GM19351 (cell line): ENCODE measurements at regions not wholly inside any gene's neighbourhood (a gene's known extent, or its start where the extent isn't known, plus 50 kb on each side); places are given as distances from the start of the nearest gene placed in this dataset.
"Not testable (repeated sequence)": the region's sequence is repeated elsewhere in the genome, so short reads cannot be mapped to it uniquely, and the experiment has no call there.

ENCODE experiments used
- ATAC-seq: cut with Tn5 transposase; IDR thresholded peaks from one replicate; pipeline ENCODE4 v1.9.1; 2021; ENCODE audit warnings: mild to moderate bottlenecking, moderate library complexity; ENCODE audit not compliant: unreplicated experiment

DNA sequence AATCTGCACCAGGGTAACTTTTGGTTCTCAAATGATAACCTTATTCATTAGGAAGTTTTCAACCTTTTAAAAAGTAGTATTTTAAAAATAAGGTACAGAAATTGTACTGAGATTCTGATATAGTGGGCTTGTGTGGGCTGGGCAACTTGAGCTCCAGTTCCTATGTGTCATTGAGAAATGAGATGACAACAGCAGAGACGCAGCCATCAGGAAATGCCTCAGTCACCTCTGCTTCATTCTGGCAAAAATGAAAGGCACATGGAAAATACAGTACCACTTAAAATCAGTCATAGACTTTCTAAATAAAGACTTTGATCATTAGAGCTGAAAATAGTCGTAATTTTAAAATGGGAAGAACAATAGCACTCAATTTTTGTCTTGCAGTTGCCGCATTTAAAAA, 480.2 kb downstream of the PLK2 start:
- no peak for ATAC-seq

DNA sequence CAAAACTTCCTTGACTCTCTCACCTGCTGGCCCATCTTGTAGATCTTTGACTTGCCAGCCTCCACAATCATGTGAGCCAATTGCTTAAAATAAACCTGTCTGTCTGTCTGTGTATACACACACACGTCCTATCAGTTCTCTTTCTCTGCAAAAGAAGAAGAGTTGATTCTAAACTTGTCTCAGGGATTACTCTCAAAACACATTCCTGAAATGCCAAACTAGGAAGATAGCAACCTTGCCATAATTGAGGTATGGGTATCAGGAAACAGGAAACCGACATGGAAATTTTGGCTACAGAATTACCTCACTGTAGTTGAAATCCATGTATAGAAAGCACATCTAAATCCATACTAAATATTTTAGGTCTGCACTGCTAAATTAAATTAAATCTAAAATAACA, 483.4 kb downstream of the PLK2 start:
- ATAC-seq: no peak

DNA sequence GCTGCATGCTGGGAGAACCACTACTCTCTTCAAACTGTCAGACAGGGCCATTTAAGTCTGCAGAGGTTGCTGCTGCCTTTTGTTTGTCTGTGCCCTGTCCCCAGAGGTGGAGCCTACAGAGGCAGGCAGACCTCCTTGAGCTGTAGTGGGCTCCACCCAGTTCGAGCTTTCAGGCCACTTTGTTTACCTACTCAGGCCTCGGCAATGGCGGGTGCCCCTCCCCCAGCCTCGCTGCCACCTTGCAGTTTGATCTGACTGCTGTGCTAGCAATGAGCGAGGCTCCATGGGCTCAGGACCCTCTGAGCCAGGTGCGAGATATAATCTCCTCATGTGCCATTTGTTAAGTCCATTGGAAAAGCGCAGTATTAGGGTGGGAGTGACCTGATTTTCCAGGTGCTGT, 487.8 kb downstream of the PLK2 start:
- ATAC-seq: not testable (repeated sequence)

DNA sequence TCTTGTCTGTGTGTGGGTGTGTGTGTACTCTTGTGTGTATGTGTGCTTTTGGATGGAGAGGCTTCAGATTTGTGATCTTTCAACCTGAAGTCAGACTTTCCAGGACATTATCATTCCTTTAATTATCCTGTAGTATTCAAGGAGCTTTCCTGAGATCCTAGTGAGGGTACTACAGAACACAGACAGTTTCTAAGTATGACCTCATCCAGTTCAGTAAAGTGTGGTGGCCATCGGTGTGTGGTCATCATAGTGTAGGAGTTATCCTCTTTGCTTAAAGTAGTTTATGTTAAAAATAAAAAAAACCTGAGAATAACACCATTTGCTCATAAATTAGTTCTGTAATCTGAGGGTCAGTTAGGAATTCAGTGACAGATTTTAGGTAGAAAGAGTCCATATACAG, 478.0 kb upstream of the ACTBL2 start:
- no peak for ATAC-seq

DNA sequence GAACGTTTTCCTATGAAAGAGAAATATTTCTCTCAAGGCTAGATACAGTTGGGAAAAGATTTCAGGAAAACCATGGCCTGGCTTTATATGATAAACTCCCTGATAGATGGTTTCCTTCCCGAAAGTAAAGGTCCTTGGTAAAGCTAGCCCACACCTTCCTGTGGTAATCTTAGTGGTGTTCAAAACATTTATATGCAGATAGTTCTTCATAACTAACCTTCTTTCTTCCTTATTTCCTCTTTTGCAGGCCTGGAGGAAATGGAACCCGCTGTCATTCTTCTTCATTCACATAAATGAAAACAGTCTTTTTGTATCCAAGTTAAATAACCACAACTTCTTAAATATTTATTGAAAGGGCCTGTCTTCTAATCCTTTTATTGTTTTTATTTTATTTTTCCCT, 474.0 kb upstream of the ACTBL2 start:
- ATAC-seq: no peak

DNA sequence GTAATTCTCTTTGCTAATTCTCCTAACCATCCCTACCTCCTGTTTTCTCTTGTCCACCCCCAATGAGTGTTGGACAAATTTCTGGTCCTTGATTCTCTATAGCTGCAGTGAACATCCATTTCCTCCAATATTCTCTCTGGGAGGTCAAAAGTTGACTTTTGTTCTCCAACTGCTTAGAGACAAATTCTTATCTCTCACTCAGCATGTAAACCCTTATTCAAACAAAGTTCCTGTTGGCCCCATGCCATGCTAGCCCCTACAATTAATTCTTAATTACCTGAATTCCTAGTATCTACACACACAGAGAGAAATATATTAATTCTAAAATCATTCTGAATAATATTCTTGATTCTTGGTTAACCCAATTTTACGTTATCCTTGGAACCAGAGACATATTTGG, 472.9 kb upstream of the ACTBL2 start:
- ATAC-seq: no peak

DNA sequence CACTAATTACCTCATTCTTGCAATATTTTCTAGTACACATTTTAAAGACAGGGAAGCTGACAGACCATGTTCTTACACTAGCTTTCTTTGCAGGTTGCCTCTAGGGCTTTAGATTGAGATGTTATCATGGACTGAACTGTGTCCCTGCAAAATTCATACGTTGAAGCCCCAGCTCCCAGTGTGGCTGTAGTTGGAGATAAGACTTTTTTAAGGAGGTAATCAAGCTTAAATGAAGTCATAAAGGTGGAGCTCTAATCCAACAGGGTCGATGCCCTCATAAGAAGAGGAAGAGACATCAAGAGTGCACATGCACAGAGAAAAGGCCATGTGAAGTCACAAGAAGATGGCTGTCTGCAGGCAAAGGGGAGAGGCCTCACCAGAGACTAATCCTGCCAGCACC, 471.2 kb upstream of the ACTBL2 start:
- no peak for ATAC-seq

DNA sequence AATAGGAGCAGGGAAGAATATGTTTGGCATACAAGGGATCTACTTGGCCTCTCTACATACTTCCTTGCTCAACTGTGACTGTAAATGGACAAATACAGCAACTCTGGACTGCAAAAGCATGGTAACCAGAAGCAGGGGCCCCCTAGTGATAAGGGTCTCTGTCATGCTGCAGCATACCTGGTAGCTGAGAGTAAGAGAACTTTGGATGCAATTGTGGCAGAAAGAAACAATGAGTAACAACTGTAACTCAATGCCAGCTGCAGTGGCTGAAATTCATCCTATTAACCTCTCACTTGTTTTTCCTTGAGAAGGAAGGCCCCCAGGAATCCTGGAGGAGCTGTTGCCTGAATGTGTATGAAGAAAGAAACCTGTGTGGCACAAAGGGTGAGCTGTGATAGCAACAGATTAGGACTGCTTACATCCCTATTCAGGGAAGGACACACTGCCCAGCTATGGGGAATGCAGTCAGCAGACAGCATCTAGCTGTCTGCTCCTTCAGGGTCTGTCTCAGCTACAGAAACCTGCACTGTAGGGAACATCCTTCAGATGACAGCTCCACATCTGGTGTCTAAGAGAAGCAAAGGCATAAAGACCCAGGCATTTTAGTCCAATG, 468.1 kb upstream of the ACTBL2 start:
- no peak for ATAC-seq

DNA sequence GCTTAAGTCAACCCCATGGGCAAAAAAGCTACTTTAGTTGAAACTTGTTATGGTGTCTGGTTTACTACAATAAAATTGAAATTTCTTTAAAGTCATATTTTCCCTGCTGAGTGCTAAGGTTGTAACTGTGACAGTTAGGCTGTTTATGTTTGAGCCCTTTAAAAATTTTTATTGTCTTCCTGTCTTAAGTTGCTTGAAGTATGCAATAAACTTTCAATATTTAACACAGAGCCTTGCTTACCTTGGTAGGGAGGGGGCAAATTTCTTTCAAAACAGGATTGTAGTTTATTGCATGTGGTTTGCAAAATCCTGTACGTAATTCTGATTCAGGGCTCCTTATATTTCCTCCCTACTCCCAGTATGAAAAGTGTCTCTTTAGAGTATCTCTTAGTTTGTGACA, 465.5 kb upstream of the ACTBL2 start:
- no peak for ATAC-seq

DNA sequence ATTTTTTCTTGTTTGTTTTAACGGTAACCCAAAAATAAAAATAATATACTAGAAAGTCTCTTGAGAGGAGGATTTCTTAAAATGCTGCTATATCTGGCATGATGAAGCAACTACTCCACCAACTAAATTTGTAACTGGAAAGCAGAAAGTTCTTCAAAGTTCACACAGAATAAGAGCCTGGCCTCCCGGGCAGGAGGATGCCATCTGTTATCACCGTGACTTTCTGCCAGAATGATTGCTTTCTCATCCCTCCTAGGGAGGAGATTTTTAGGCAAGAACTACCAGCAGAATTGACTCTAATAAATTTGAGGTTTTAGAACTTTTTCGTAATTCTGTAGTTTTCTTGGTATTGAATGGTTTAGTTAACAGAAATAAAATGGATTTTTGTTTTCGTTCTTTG, 464.6 kb upstream of the ACTBL2 start:
- ATAC-seq: no peak

DNA sequence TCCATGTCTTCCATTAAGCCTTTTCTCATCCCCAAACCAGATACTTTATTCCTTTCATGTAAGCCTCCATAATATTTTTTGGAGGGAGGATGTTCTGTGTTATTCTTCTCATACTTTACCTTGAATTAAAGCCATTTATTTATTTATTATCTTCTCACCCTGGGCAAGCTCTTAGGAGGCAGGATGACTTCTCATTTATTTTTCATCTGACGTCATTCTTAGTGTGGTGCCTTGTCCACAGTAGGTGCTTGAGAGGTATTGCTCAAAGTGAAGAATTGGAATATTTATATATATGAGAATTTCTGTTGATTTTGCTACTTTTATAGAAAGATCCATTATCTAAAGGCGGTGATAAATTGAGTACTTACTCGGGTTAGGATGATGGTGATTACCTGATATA, 458.3 kb upstream of the ACTBL2 start:
- ATAC-seq: no peak

DNA sequence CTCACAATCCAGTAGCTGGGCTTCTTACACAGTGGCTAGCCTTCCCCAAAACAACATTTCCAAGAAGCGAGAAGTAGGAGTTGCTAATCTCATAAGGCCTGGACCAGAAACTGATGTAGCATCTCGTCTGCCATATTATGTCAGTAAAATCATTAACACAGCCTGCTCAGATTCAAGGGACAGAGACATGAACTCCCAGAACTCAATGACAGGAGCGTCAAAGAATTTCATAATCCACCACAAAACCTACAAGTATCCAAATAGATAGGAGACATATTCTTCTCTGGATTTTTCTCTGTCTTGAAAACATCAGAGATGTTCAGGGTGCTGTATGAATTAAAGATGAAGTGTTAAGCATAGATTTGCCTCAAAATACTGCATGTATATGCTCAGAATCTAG, 457.6 kb upstream of the ACTBL2 start:
- ATAC-seq: no peak

DNA sequence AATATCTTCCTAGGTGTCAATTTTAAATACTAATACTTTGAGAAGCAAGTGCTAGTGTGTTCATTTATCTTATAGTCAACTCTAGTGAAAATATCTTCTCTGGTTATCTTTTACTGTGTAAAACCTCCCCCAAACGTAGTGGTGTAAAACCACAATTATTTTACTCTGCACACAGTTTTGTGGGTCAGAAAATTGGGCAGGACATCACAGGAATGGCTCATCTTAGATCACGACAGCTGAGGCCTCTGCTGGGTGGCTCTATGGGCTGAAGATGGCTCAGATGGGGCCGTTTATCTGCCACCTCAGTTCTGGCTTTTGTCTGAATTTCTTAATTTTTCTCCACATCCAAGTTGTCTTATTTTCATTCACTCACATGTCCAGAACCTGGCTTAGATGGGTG, 457.2 kb upstream of the ACTBL2 start:
- no peak for ATAC-seq

DNA sequence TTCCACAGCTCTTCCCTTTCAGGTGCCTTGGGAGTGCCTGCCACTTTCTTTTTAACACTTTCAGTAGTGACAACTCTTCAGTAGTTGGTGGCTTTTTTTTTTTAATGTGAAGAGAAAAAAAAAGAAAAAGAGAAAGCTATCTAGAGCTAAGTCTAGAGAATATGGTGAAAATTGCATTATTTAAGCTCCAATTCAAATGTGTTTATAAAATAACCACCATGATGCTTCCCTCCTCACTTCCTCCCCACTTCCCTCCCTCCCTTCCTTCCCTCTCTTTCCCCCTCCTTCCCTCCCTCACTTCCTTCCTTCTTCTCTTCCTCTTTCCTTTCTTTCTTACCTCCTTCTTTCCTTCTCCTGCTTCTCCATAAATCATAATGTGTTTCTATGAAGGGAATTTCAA, 456.7 kb upstream of the ACTBL2 start:
- ATAC-seq: no peak

DNA sequence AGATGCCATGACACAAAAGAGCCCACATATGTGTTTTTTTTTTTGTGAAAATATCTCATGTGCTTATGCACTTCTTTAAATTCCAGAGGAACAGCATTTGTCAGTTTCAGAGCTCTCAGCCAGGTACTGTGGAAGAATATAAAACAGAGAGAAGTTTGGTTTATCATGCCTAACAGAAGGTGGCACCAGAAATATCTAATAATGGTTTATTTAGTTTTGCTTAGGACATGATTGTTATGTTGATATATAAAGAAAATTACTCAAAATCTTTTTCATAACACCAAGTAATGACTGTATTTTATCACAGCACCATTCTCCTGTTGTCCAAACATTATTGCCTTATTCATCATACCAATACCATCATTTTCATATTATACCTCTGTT, 455.6 kb upstream of the ACTBL2 start:
- ATAC-seq: no peak

DNA sequence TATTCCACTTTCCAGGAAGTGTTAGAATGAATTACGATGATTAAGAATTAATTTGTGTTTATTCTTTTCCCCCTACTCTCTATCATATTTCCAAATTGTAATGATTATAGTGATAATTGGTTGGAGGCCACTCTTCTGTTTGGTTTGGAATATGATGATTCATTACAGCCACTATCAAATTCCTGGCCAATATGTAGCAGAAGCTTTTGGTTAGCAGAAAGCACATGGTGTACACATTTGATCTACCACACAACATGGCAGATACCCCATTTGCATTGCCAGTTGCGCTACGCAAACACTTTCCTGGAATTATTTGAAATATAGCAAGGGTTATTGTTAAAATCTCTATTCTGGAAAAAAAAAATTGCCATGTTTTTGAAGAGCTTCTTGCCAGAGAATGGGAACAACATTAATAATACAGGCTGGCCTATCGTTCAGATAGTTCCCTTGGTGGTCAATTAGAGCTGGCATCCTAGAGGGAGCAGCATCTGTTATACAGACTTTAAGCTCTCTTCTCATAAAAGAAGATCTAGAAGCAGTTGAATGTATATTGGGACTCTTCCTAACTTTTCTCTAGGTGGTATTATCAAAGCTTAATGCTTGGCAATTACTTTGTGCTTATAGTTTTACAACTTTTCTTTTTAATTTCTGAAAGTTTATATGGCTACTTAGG, 455.0 kb upstream of the ACTBL2 start:
- no peak for ATAC-seq

DNA sequence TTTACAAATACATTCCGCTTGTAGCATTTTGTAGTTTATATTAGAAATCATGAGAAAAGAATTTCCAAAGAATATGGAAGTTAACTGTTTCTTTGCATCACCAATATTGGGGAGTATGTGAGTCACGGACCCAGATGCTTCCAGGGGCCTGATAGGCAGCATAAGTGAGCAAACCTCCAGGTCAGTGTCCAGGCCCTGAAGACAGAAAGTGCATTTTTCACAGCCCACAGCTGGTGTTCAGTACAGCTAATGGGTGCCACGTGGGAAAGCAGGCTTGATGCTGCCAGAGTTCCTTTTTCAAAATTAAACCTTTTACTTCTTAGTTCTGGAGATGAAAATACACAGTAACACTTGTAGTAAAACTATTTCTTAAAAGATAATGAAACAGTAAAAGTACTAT, 454.4 kb upstream of the ACTBL2 start:
- no peak for ATAC-seq

DNA sequence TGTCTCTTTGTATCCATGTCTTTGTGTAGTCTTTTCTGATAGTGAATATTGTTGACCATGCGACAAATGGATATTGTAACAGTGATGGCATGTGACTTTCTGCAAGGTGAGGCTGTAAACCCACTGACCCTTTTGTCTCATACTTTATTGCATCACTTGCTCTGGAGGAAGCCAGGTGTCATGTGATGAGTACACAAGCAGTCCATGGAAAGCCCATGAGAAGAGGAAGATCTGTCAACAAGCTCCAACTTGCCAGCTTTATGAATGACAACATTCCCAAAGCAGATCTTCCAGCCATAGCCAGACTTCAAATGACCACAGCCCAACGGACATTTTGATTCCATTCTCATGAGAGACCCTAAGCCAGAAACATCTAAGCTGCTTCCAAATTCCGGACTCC, 450.1 kb upstream of the ACTBL2 start:
- ATAC-seq: no peak

DNA sequence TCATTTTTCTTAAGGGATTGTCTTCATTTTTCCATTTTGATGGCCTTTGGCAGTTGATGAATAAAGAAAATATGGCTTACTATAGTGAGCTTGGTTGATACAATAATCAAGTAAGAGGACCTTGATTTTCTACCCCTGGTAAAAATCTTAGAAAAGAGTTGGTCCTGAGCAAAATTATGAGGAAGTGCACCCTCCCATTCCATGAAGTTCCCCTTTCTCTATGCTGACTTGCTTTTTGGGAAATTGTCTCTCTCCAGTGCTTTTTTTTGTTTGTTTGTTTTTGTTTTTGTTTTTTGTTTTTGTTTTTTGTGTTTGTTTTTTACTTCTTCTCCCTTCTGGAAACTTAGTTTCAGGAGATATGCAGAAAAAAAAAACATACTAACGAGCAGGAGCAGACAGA, 449.2 kb upstream of the ACTBL2 start:
- no peak for ATAC-seq

DNA sequence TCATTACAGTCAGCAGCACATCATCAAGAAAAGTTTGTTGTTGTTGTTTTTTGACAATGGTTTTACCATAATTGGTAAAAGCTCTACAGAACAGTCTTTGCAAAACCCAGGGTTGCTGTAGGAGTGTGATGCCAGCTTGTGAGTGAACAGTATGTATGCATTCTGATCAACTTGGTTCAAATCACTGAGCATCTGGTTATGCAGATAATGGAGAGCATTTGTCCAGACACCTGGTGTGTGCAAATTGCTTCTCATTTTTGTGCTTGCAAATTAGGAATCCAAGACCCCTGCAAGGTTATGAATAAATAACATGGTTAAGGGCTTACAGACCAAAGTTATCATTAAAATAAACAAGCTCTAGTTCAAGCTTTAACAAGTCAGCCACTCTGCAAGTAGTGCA, 448.7 kb upstream of the ACTBL2 start:
- no peak for ATAC-seq

DNA sequence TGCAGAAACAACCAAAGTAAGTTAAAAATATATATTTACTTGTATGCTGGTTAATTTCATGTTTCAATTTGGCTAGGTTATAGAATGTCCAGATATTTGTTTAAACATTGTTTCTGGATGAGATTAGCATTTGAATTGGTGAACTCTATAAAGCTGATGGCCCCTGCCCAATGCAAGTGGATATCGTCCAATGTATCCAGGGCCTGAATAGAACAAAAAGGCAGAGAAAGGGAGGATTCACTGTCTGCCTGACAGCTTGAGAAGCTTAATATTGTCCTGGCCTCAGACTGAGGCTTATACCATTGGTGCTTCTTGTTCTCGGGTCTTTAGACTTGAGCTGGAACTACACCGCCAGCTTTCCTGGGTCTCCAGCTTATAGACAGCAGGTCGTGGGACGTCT, 446.7 kb upstream of the ACTBL2 start:
- ATAC-seq: no peak

DNA sequence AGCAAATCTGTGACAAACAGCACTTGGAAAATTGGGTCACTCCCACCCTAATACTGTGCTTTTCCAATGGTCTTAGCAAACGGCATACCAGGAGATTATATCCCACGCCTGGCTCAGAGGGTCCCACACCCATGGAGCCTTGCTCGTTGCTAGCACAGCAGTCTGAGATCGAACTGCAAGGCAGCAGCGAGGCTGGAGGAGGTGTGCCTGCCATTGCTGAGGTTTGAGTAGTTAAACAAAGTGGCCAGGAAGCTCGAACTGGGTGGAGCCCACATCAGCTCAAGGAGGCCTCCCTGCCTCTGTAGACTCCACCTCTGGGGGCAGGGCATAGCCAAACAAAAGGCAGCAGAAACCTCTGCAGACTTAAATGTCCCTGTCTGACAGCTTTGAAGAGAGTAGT, 440.5 kb upstream of the ACTBL2 start:
- ATAC-seq: not testable (repeated sequence)

DNA sequence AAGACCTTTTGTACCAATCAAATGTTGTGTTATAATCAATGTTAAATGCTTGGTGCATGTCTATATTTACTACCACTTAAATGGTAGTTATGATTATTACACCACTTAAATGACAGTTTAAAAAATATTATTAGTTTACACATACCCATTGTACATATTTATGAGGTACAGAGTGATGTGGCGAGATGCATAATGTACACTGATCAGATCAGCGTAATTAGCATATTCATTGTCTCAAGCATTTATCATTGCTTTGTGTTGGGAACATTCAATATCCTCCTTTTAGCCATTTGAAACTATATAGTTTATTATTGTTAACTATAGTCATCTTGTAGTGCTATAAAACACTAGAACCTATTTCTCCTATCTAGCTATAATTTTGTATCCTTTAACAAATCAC, 434.4 kb upstream of the ACTBL2 start:
- ATAC-seq: no peak
